ENCODE measurements at regions not wholly inside any gene's neighbourhood (a gene's known extent, or its start where the extent isn't known, plus 50 kb on each side); places are given as distances from the start of the nearest gene placed in this dataset.

GRCh38 chr2:144625226-144625625, 105.3 kb upstream of the ZEB2 start:
- TF ChIP-seq CTCF (tag by site-specific recombination; IDR thresholded peaks at IDR 0.05): no peak
- no peak for TF ChIP-seq HOXA7 (CRISPR knock-in tag; IDR thresholded peaks at IDR 0.05; ENCODE audit: borderline replicate concordance)
- TF ChIP-seq ZNF549 (tag by site-specific recombination; IDR thresholded peaks at IDR 0.05): no peak
- no peak for TF ChIP-seq ZNF121 (tag by site-specific recombination; IDR thresholded peaks at IDR 0.05)

Measured in HEK293 (cell line).